IMR-90 (cell line): ENCODE measurements at regions not wholly inside any gene's neighbourhood (a gene's known extent, or its start where the extent isn't known, plus 50 kb on each side); places are given as distances from the start of the nearest gene placed in this dataset.

ENCODE experiments used
- CTCF ChIP-seq: conservative IDR thresholded peaks from 2 replicates; pipeline ENCODE4 v1.5.1; 2012; ENCODE audit warnings: mild to moderate bottlenecking, low read depth, low read length, improper control_type of control experiment
- POLR2A ChIP-seq: IDR thresholded peaks from 2 replicates; pipeline ENCODE4 v1.6.1; 2012; ENCODE audit warnings: mild to moderate bottlenecking, low read depth, low read length
- USF2 ChIP-seq: fragments of 150-350 bp; IDR thresholded peaks from 2 replicates; pipeline ENCODE4 v1.6.1; 2017; ENCODE audit warnings: mild to moderate bottlenecking, antibody characterized with exemption, low read length, low read depth

- TF ChIP-seq POLR2A (no peak), CTCF (no peak), USF2 (no peak)
Measured at GRCh38 chr18:2466978-2467377, 104.3 kb downstream of the METTL4 start.
